GM19351 (cell line): ENCODE measurements at regions not wholly inside any gene's neighbourhood (a gene's known extent, or its start where the extent isn't known, plus 50 kb on each side); places are given as distances from the start of the nearest gene placed in this dataset.
"Not testable (repeated sequence)": the region's sequence is repeated elsewhere in the genome, so short reads cannot be mapped to it uniquely, and the experiment has no call there.

Experiments
- ATAC-seq: cut with Tn5 transposase; IDR thresholded peaks from one replicate; pipeline ENCODE4 v1.9.1; 2021; ENCODE audit warnings: mild to moderate bottlenecking, moderate library complexity; ENCODE audit not compliant: unreplicated experiment

DNA sequence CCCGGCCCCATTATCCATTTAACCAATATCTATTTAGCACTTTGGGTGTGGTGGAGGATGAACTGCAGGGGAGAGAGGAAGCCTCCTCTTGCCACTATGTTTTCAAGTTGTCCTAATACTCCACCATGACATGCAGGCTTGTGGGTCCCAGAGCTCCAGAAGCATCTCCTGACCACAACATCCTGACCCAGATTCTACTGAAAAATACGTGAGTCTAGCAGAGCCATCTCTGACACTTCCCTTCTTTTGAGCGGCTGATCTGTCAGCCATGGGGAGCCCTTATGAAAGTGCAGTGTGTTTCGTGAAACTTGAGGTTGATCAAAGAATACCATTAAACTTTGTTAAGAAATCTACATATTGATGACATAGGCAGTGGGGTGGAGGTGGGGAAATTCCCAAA is 126.6 kb downstream of the UNC93B1 start:
- ATAC-seq, result not testable (repeated sequence)

DNA sequence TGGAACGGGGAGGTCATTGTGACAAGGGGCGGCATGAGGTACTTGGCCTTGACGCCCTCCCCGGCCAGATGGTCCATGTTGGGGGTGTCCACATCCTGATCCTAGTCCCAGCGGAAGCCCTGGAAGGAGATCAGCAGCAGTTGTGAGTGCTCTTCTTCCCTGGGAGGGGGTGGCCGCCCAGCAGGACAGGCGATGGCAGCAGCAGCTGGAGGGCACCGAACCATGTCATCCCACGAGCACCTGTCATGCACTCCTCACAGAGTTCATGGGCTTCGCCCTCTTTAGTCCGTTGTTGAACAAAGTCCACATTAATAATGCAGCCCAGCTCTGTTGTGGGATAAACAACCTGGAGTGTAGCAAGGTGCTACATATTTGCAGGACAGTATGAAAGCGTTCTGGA is 130.7 kb downstream of the UNC93B1 start:
- not testable (repeated sequence) for ATAC-seq

DNA sequence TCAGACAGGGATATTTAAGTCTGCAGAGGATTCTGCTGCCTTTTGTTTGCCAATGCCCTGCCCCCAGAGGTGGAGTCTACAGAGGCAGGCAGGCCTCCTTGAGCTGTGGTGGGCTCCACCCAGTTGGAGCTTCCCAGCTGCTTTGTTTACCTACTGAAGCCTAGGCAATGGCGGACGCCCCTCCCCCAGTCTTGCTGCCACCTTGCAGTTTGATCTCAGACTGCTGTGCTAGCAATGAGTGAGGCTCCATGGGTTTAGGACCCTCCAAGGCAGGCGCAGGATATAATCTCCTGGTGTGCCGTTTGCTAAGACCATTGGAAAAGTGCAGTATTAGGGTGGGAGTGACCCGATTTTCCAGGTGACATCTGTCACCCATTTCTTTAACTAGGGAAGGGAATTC is 132.7 kb downstream of the UNC93B1 start:
- not testable (repeated sequence) for ATAC-seq

DNA sequence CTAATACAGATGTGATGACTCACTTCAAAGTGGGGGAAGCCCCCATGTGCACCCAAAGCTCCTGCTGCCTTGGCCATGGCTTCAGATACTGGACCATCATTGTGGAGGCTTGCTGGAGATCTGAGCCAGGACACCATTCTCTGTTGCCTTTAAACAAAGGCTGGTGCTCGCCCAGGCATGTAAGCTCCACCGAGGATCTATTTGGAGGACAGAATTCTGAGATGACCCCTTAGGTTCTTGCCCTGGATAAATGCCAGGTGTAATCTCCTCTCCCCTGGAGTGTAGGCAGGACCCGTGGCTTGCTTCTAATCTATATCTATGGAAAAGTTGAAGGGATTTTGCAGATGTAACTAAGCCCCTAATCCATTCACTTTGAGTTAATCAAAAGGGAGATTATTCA is 141.0 kb downstream of the UNC93B1 start:
- not testable (repeated sequence) for ATAC-seq

DNA sequence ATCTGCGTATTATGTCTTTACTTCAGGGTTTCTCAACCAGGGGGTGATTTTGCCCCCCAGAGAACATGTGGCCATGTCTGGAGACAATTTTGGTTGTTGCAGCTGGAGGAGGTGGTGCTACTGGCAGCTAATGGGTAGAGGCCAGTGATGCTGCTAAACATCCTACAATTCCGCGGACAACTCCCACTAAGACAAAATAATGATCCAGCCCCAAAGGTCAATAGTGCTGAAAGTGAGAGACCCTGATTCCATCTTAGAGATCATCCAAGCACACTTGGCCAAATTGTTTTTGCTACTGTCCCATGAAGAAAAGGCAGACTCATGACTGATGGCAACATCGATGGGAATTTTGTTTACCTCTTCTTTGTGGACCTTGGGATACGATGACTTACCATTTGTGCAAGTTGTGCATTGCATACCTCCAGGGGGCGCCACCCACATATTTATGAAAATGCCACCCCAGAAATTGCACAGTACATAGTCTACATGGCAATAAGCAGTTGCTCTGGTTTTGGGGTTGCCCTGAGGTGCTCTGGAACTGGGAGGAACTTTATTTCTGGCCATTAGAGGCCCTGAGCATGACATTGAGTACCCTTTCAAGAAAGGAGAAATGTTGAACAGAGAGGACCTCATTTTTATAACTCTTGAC is 144.3 kb downstream of the UNC93B1 start:
- not testable (repeated sequence) for ATAC-seq

DNA sequence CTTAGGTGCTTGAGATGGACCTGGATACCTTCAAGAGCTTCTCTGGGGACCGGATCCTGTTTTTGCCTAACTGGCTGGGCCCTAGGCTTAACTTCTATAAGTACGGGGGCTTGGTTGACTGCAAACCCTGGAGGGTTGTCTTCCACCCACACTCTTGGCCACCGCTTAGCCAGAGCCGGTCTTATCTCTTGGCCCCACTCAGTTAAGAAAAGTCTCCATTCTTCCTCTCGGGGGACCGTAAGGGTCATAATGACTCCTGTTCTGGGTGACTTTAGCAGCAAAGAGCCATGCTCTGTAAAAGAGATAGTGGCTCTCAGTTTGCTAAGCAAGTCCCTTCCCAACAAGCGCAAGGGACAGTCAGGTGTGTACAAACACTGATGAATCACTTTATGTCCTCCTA is 153.2 kb downstream of the UNC93B1 start:
- ATAC-seq, result not testable (repeated sequence)

DNA sequence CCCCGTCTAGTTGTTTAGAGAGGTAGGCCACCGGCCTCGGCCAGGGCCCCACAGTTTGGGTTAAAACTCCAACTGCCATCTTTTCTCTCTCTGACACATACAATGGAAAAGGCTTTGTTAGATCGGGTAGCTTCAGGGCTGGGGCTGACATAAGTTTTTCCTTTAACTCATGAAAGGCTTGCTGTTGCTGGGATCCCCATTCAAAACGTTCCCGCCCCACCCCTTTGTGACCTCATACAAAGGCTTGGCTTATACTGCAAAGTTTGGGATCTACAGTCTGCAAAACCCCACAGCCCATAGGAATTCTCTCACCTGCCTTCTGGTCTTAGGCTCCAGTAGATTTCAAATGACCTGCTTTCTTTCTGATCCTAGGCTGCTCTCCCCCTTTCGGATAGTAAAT is 154.1 kb downstream of the UNC93B1 start:
- not testable (repeated sequence) for ATAC-seq

DNA sequence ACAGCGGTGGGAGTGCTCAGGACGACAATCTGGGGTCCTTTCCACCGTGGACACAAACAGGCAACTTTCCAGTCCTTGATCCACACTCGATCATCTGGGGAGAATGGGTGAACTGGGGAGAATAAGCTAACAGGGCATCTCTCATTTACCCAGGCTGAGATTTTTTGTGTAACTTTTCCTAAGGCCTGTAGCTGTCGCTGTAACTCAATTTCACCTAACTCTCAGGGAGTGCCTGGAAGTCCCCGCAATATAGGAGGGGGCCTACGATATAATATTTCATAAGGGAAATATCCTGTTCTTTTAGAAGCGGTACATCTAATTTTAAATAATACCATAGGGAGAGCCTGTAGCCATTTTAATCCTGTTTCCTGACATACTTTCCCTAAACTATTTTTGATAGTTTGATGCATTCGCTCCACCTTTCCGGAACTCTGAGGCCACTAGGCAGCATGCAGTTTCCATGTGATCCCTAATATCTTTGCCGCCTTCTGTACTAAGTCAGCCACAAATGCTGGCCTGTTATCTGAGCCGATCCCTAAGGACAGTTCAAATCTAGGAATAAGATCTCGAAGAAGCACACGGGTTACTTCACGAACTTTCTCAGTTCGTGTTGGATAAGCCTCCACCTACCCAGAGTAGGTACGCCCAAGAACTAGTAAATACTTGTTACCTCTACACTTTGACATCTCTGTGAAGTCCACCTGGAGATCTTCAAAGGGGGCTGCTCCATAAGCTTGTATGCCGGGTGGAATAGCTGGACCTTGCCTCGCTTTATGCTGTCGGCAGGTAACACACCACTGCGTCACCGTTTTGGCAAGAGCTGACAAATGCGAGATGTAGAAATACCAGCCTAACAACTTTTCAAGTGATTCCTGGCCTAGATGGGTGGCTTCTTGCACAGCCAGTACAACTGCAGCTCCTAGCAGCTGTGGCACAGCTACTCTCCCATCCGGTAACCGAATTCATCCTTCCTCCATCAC is 155.7 kb downstream of the UNC93B1 start:
- not testable (repeated sequence) for ATAC-seq

DNA sequence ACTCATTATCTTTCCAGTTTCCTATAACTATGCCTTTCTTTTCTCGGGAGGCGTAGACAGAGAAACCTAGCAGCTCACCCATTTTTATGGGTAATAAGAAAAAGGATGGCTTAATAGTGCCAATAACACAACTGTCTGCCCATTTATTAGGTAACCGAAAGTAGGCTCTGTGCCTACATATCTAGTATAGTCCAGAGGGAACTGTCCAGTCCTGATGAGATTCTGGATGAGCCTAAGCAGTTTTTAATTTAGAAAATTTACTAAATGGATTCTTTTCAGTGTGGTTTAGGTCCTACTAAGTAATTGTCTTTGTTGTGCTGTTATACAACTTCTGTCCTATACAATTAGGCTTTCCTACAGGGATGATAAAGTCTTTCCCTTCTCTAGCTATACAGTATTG is 157.6 kb downstream of the UNC93B1 start:
- not testable (repeated sequence) for ATAC-seq

DNA sequence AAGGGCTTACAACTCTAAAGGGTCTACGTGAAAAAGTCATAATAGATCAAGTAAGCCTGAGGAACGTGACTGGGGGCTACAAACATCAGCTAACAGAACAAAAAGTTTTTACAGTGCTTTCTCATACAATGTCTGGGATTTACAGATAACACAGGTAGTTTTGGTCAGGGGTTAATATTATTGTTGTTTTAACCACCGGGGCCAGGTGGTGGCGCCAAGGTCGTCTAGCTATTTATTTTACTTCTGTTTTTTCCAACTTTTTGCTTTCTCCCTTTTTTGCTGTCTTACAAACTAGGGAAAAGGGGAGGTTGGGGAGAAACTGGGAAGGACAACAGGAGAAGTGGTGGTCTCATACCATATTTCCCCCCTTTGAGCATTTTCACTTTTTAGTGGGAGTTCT is 158.6 kb downstream of the UNC93B1 start:
- ATAC-seq, result not testable (repeated sequence)

DNA sequence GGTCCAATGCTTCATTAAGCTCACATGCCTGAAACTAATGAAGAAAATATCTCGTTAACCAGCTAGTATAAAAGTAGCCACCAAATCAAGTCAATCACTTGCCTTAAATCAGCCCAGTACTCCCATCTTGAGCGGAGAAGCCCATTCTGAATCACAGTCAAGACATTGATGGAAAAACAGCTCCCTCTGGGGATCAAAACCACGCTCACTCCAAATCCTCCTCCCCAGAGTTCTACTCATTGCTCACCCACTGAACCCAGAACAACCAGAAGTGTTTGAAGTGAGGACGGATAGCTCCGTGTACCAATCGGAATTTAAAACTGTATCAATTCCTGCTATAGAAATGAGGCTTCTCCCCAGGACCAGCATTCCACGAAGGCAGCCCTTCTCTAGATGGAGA is 163.3 kb downstream of the UNC93B1 start:
- not testable (repeated sequence) for ATAC-seq

DNA sequence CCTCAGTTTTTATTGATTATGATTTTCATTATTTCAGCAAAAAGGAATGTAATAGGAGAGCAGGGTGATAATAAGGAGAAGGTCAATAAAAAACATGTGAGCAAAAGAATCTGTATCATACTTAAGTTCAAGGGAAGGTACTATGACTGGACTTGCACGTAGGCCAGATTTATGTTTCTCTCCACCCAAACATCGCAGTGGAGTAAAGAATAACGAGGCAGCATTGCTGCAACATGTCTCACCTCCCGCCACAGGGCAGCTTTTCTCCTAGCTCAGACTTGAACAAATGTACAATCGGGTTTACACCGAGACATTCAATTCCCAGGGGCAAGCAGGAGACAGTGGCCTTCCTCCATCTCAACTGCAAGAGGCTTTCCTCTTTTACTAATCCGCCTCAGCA is 155.7 kb upstream of the ALDH3B2 start:
- ATAC-seq, result not testable (repeated sequence)

DNA sequence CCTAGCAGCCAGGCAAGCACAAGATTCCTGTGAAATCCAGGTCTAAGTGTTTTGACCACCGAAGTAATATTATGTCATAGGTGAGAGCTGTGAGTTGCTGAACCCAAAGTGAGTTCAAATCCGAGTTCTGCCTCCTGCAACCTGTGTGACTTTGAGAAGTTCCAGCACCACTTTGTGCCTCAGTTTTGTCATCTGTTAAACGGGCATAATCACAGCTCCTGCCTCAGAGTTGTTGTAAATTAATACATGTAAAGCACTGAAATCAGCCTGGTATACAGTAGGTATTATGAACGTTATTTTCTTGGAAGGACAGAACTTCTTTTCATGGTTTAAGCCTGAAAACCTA is 152.5 kb upstream of the ALDH3B2 start:
- not testable (repeated sequence) for ATAC-seq

DNA sequence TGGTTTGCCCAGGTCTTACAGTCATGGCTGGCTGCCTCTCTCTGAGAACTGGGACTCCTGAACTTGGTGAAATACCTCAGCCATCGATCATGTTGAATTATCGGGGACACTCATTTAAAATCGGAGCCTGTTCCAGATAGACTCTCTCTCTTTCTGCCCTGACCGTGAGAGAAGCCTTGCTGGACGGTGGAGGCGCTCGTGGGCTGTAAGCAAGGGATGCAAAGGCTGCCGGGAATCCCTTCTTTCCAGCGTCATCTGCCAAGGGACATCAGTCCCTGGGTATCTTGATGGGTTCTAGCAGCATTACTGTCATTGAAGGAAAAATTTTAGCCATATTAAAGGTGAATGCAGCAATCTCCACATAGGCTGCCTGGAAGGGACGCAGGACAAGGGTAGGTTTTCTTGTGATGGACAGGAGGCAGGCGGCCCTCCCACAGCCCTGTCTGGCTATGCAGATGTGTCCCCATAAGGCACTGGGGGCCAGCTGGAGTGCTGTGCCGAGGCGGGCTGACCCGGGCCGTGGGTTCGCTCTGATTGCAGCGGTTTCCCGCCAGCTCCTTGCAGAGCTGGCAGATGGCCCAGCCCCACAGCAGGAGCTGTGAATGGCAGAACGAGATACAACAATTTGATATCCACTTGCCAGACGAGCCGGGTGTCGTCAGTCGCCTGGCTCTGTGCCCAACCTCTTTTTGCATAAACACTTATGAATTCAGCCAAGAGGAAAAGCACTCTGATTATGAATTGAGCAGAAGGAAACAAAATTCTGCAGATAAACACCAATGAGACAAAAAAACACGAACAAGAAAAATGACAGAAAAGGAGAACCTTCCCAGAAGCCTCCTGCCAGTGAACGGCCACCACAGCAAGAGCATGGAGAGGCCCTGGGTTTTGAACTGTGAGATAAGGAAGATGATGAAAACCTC is 151.9 kb upstream of the ALDH3B2 start:
- not testable (repeated sequence) for ATAC-seq

DNA sequence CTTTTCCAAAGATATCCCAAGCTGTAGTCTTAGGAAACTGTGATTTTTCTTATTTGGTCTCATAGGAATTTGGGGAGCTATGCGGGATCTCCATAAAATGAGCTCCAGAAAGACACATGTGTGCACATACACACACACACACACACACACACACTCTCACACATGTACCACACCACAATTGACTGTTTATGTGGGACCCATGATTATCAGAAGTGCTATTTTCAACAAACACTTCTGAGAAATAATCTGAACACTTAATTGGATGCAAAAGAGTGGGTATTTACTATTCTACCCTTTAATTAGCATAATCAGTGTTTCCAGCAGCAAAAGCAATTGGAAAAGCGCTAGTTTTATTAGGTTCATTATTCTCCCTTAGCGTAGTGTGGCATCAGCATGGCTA is 150.4 kb upstream of the ALDH3B2 start:
- ATAC-seq, result not testable (repeated sequence)

DNA sequence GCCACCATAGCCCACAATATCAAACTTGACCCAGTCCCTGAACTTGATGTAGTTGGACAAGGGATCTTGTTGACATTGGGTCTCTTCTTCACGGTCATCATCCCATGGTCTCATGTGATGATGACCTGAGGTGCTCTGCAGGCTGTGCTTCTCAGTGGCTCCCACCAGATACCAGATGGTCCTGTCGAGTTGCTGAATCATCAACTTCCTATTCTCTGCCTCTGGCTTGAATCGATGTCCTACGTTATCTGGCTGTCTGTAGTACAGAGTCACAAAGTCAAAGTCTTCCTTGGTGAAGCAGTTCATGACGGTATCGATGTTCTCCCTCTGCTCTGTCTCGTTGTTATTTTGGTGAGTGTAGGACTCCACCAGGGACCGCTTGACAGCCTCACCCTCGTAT is 145.7 kb upstream of the ALDH3B2 start:
- no peak for ATAC-seq

DNA sequence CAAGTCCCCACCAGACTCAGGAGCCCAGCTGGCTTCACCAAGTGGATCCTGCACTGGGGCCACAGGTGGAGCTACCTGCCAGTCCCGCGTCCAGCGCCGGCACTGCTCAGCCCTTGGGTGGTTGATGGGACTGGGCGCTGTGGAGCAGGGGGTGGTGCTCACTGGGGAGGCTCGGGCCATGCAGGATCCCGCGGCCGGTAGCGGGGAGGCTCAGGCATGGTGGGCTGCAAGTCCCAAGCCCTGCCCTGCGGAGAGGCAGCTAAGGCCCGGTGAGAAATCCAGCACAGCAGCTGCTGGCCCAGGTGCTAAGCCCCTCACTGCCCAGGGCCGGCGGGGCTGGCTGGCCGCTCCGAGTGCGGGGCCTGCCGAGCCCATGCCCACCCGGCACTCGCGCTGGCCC is 143.1 kb upstream of the ALDH3B2 start:
- ATAC-seq, result not testable (repeated sequence)

DNA sequence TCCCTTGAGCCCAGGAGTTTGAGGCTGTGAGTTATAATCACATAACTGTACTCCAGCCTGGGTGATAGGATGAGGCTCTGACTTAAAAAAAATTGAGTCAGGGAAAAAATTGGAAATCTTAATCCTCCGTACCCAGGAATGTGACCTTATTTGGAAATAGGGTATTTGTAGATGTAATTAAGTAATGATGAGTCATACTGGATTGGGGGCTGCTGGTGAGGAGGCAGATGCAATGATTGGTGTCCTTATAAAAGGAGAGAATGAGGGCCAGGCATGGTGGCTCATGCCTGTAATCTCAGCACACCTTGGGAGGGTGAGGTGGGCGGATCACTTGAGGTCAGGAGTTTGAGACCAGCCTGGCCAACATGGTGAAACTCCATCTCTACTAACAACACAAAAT is 134.9 kb upstream of the ALDH3B2 start:
- ATAC-seq, result not testable (repeated sequence)

DNA sequence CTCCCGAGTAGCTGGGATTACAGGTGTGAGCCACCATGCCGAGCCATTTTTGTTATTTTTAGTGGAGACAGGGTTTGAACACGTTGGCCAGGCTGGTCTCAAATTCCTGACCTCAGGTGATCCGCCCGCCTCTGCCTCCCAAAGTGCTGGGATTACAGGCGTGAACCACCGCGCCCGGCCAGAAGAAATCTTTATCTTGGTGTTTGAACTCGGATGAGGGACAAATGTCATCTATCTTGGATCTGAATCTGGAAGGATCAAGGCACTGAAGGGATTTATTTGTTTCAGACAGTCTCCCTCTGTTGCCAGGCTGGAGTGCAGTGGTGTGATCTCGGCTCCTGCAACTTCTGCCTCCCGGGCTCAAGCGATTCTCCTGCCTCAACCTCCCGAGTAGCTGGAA is 133.5 kb upstream of the ALDH3B2 start:
- not testable (repeated sequence) for ATAC-seq

DNA sequence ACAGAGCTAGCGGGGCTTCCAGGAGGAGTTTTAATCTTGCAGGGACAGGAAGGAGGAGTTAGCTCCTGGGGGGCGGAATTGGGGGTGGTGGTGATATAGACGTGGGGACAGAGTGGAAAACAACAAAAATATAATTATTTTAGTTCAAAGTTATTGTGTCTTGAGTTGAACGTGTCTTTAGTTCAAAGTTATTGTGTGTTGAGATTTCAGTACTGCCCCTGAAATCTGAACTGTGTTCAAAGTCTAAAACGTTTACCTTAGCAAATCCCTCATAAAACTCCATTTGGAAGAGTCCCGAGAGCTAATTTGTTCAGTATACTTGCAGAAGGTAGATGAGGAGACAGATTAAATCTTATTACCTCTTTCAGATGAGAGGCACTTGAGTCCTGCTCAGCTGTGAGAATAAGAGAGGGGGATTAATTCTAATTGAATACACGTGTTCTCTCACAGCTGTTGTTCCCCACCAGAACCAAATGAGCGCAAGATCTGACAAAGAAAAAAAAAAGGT is 132.4 kb upstream of the ALDH3B2 start:
- ATAC-seq, result not testable (repeated sequence)

DNA sequence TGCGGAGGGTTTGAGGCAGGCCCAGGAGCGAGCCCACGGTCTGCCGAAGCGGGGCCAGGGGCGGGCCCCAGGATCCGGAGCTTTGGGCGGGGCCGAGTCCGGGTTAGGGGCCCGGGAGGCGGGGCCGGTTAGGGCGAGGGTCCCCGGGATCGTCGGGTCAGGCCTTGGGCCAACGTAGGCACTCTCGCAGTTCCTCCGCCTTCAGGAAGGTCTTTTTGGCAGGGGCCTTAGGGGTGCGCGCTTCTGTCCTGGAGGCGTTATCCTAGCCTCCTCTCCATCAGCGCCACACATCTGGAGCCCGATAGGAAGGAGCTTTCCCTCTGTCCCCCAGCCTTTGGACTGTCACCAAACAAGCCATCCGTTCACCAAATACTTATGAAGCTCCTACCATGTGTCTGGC is 131.8 kb upstream of the ALDH3B2 start:
- ATAC-seq, result not testable (repeated sequence)
